HAP-1 (cell line): ENCODE measurements at regions not wholly inside any gene's neighbourhood (a gene's known extent, or its start where the extent isn't known, plus 50 kb on each side); places are given as distances from the start of the nearest gene placed in this dataset.
A peak's percentile ranks its signal among the peaks of the same experiment; 100 is the strongest.

ENCODE experiments used
- DNase-seq, 2 experiments: peaks; one replicate each; pipeline ENCODE4 v3.0.0-alpha.2; 2016 to 2020; ENCODE audit warnings: low spot score in 2 of 2
- H3K27me3 ChIP-seq: fragments of 250-450 bp; sonication (Bioruptor Pico); 2 replicates; pipeline ENCODE4 v1.5.1; 2020; ENCODE audit warnings: low read depth, mild to moderate bottlenecking, moderate library complexity
- H3K36me3 ChIP-seq: fragments of 250-450 bp; sonication (Bioruptor Pico); replicated peaks from 2 replicates; pipeline ENCODE4 v1.5.1; 2020; ENCODE audit warnings: mild to moderate bottlenecking
- H3K4me1 ChIP-seq: fragments of 250-450 bp; sonication (Bioruptor Pico); 2 replicates; pipeline ENCODE4 v1.5.1; 2020; ENCODE audit warnings: mild to moderate bottlenecking
- H3K4me3 ChIP-seq: fragments of 250-450 bp; sonication (Bioruptor Pico); 2 replicates; pipeline ENCODE4 v1.5.1; 2020; ENCODE audit warnings: mild to moderate bottlenecking, moderate library complexity
- H3K9me3 ChIP-seq: fragments of 250-450 bp; sonication (Bioruptor Pico); 2 replicates; pipeline ENCODE4 v1.5.1; 2020; ENCODE audit warnings: mild to moderate bottlenecking, moderate library complexity
- in situ Hi-C: fragments of 300-500 bp; cut with MboI; formaldehyde crosslinking; loops from 3 replicates; pipeline ENCODE4 v1.14.3; 2020; ENCODE audit warnings: low sequenced_read_pairs, inconsistent platforms, mixed read lengths

- no peaks in the 10 kb centered on the region for H3K27me3 ChIP-seq
- in situ Hi-C loops = no loop called here
Measured at GRCh38 chr21:14878971-14879370, 185.8 kb downstream of the NRIP1 start.

DNA sequence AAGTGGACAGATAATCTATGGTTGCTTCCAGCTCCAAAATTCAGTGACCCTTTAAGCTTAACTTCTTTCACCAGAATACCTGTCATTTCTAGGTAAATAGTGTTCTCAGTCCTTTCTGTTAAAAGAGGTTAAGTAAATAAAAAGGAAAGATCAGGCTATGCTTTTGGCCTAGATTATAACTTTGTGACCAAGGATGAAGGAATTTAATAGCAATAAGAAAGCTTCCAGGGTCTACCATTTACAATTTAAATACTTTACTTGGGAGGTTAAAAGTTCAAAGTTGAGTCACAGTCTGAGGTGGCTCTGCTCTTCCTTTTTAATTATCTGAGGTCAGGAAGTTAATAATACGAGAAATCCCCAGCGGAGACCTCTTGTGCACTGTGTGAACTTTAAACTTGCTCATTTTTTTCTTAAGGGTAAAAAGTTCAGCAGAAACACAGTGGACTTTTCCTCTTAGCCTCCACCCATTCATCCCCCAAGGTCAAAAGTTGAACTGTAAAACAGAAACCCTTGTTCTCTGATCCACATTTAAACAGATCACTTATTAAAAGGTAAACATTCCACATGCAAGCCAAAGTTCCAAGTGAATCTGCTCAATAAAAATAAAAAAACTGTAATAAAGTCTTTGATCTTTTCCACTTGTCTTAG, 187.1 kb downstream of the NRIP1 start:
- Histone ChIP-seq H3K4me1 (no peaks in the 10 kb centered on the region), H3K36me3 (no peaks in the 10 kb centered on the region), H3K27me3 (no peaks in the 10 kb centered on the region), H3K4me3 (no peak overlapping the region), H3K9me3 (no peaks in the 10 kb centered on the region)
- in situ Hi-C loops = no loop called here
- DNase-seq = no peak

More at GRCh38 chr21:14878971-14879370, 185.8 kb downstream of the NRIP1 start:
- no peaks in the 10 kb centered on the region for H3K36me3 ChIP-seq
- no peak for DNase-seq
- H3K4me3 ChIP-seq = no peak overlapping the region
- H3K4me1 ChIP-seq = no peaks in the 10 kb centered on the region
- no peaks in the 10 kb centered on the region for H3K9me3 ChIP-seq

- in situ Hi-C loops = no loop called here
- H3K36me3 ChIP-seq = no peaks in the 10 kb centered on the region
- H3K27me3 ChIP-seq = no peaks in the 10 kb centered on the region
- no peak overlapping the region for H3K4me3 ChIP-seq
- no peak for DNase-seq
- no peaks in the 10 kb centered on the region for H3K9me3 ChIP-seq
- H3K4me1 ChIP-seq = no peaks in the 10 kb centered on the region
Measured at GRCh38 chr21:14876524-14876840, 188.3 kb downstream of the NRIP1 start.

DNA sequence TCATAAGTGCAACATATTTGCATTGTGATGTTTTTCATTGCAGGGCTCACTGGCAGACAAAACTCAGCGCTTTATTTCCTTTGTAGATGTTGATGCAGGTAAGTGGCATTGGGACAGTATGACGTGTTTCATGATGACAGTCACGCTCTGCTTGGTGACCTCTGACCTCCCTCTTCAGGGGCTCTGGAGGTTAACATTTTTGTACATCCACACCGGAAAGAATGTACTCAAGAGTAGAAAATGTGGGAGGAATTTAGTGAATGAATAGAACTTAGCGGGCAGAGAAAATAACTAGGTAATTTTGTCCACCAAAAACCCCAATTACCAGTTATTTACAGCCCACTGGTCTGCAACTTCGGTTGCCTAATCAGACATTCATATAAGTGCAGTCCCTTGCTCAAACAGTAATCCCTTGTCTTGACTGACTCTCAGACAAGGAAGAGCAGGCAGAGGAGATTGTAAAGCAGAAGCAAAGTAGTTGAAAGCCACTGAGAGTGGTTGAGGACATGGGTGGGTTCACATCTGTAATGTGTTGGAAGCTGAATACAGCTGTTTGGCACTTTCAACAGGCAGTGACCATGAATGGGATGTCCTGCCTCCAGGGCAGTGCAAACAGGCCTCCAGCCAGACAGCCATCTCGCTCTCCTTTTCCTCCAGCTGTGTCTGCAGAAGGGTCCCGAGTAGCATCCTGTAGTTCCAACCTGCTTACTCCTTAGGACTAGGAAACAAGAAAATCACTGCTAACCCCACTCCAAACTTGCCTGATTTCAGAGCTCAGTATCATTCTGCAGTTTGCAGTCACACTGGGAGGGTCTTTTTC, 188.9 kb downstream of the NRIP1 start:
- no peak for DNase-seq

DNA sequence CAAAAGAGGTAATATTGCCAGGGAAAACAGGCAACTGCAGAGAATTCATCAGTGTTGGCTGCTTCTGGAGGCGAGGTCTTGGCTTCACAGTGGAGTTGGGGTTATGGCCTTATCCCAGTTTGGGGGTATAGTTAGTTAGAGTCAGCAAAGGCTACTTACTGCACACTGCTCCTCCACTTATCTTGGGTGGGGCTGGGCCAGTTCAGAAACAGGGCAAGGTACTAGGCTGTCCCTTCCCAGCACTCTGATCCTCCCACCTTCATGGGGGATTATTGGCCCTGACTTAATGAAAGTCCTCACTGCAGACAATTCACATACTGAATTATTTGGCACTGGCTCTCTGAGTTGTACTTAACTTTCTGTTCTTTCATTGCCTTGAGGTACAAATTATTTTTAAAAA, 189.6 kb downstream of the NRIP1 start:
- H3K4me1 ChIP-seq = no peaks in the 10 kb centered on the region
- in situ Hi-C loops = no loop called here

More for the DNA sequence above, 188.9 kb downstream of the NRIP1 start:
- Histone ChIP-seq H3K4me3 (no peak overlapping the region), H3K4me1 (no peaks in the 10 kb centered on the region), H3K9me3 (no peaks in the 10 kb centered on the region), H3K27me3 (no peaks in the 10 kb centered on the region), H3K36me3 (no peaks in the 10 kb centered on the region)
- in situ Hi-C loops = no loop called here

GRCh38 chr21:14874379-14874778, 190.4 kb downstream of the NRIP1 start:
- Histone ChIP-seq H3K9me3 (no peaks in the 10 kb centered on the region), H3K27me3 (no peaks in the 10 kb centered on the region), H3K4me1 (no peaks in the 10 kb centered on the region), H3K4me3 (no peak overlapping the region), H3K36me3 (no peaks in the 10 kb centered on the region)
- no peak for DNase-seq
- in situ Hi-C loops = no loop called here

More for the DNA sequence above, 189.6 kb downstream of the NRIP1 start:
- Histone ChIP-seq H3K36me3 (no peaks in the 10 kb centered on the region), H3K4me3 (no peak overlapping the region), H3K27me3 (no peaks in the 10 kb centered on the region), H3K9me3 (no peaks in the 10 kb centered on the region)
- no peak for DNase-seq

GRCh38 chr21:14871861-14872260, 192.9 kb downstream of the NRIP1 start:
- H3K4me1 ChIP-seq = no peaks in the 10 kb centered on the region
- no peaks in the 10 kb centered on the region for H3K27me3 ChIP-seq
- H3K36me3 ChIP-seq = no peaks in the 10 kb centered on the region
- in situ Hi-C loops = no loop called here
- H3K4me3 ChIP-seq = no peak overlapping the region
- no peak for DNase-seq
- H3K9me3 ChIP-seq = no peaks in the 10 kb centered on the region

DNA sequence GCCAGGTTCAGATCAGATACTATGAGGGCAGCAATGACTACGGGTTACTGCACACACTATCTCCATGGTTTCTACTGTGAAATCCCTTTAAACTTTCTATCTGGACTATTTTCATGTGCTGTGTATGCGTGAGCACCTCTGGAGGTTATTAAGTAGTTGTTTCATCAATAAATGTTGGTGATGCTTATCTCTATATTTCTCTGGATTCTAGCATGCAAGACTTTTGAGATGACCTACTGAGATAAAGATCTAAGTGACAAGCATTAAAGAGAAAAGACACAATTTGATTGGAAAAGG, 194.0 kb downstream of the NRIP1 start:
- no peaks in the 10 kb centered on the region for H3K4me1 ChIP-seq
- DNase-seq = no peak
- no peak overlapping the region for H3K4me3 ChIP-seq
- H3K36me3 ChIP-seq = no peaks in the 10 kb centered on the region
- H3K9me3 ChIP-seq = no peaks in the 10 kb centered on the region
- H3K27me3 ChIP-seq = no peaks in the 10 kb centered on the region
- in situ Hi-C loops = no loop called here

DNA sequence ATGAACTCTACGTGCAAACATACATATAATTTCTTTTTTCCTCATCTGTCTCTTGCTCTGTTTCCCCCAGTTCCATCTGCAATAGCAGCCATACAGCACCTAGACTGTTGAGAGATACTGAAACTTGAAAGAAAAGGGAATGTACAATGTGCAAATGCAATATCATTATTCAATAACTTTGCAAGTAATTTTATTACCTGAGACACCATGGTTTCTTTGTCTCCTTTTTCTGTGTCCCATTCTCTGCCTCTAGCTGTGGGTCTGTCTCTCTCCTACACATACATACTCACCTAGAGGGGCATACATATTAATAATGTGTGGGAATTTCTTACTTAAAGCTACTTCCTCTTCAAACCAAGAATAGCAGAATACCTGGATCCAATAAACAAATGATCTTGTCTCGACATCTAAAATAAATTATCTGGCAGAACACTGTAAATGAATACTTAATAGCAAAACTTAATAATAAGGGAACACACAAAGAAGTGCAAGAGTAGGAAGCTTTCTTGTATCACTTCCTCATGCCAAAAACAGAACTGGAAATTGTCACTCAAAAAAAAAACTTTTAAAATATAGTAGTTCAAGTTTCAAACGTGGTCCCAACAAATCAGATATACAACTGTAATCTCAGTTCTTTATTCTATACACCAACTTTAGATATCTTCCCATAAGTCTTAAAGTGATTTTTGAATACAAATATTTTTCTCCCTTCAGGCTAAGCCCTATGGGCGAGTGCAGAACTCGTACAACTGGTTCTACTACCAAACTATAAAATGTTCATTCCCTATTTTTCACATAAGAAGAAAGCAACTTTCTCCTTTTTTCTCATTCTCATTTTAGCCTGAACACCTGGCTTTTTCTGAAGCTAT, 194.6 kb downstream of the NRIP1 start:
- no peak overlapping the region for H3K4me3 ChIP-seq
- no peaks in the 10 kb centered on the region for H3K36me3 ChIP-seq
- H3K27me3 ChIP-seq = no peaks in the 10 kb centered on the region
- H3K9me3 ChIP-seq = no peaks in the 10 kb centered on the region
- DNase-seq = no peak
- in situ Hi-C loops = no loop called here
- H3K4me1 ChIP-seq = no peaks in the 10 kb centered on the region

- in situ Hi-C loops = no loop called here
- no peaks in the 10 kb centered on the region for H3K36me3 ChIP-seq
- no peak overlapping the region for H3K4me3 ChIP-seq
- no peaks in the 10 kb centered on the region for H3K9me3 ChIP-seq
- H3K27me3 ChIP-seq = no peaks in the 10 kb centered on the region
- H3K4me1 ChIP-seq = no peaks in the 10 kb centered on the region; the same call in 1 of the 2 replicates
- DNase-seq = no peak
Measured at GRCh38 chr21:14866859-14867765, 197.7 kb downstream of the NRIP1 start.

GRCh38 chr21:14864211-14865021, 200.4 kb downstream of the NRIP1 start:
- DNase-seq = peak; percentile 21 to 71
- Histone ChIP-seq H3K4me1 (no peaks in the 10 kb centered on the region; the same call in 1 of the 2 replicates), H3K9me3 (no peaks in the 10 kb centered on the region), H3K27me3 (no peaks in the 10 kb centered on the region), H3K4me3 (no peak overlapping the region), H3K36me3 (no peaks in the 10 kb centered on the region)
- in situ Hi-C loops = no loop called here

GRCh38 chr21:14863745-14864210, 201.0 kb downstream of the NRIP1 start:
- in situ Hi-C loops = no loop called here
- Histone ChIP-seq H3K36me3 (no peaks in the 10 kb centered on the region), H3K27me3 (no peaks in the 10 kb centered on the region), H3K4me3 (no peak overlapping the region), H3K9me3 (no peaks in the 10 kb centered on the region), H3K4me1 (no peaks in the 10 kb centered on the region; the same call in 1 of the 2 replicates)
- DNase-seq = no peak
